HG02623 (cell line): ENCODE measurements at regions not wholly inside any gene's neighbourhood (a gene's known extent, or its start where the extent isn't known, plus 50 kb on each side); places are given as distances from the start of the nearest gene placed in this dataset.

Experiments
- ATAC-seq: cut with Tn5 transposase; IDR thresholded peaks from one replicate; pipeline ENCODE4 v1.9.1; 2021; ENCODE audit warnings: moderate library complexity; ENCODE audit not compliant: unreplicated experiment

DNA sequence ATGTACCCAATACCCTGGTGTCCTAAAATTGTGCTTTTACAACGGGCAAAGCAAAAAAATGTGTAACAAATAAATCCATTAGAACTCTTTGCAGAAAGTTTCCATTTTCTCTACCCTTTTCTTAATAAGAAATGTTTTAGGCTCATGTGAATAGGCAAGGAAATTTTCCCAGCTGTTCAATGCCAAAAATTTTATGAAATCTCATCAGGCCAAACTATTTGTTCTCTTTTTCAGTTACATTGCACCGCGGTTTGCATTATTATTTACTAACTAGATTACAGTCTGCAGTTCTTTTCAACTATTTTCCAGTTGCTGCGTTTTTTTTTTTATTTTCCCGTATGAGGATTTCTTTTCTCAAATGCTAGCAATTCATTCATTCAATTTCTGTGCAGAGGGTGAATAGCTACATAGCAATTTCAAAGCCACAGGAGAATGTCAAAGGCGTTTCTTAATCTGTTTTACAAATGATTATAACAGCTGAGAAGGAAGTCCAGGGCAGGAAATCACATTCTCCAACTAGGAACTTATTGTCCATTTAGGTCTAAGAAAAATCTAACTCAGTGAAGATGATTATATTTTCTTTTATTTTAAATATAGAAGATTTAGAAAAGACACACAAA lies 367.5 kb upstream of the MMADHC start:
- ATAC-seq: no peak

DNA sequence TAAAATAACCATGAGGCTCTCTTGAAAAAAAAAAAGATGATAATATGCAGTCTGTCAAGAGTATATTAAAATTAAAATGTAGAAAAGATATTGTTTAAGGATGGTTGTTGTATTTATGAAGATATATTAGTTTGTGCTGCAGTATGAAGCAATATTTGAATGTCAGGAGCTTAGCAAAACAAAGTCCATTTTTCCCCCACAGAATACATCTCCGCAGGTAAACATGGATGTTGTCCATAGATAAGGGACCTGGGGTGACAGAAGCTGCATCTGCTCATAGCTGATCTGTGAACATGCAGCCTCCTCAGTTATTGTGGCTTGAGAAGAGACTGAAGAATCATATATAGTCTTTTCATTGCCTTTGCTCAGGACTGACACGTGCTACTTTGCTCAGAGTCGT lies 366.1 kb upstream of the MMADHC start:
- no peak for ATAC-seq

- no peak for ATAC-seq
Observed at GRCh38 chr2:149931486-149931885, 343.9 kb upstream of the MMADHC start.

DNA sequence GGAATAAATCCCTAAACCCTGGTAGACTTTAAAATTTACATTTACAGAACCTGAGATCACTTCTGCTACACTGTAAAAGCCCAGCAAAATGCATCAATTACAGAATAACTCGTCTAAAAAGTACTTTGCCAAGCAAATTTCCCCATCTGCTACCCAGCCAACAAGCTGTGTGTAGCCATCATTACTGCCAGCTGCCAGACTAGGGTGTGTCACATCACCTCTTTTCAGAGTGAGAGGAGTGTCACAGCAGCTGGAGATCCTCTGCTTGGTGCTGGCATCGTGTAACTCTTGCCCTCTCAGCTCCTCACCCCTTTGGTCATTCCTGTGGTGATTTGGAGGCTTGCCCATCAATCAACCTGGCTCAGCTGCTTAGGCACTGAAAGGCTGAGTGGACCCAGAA lies 340.4 kb upstream of the MMADHC start:
- no peak for ATAC-seq

DNA sequence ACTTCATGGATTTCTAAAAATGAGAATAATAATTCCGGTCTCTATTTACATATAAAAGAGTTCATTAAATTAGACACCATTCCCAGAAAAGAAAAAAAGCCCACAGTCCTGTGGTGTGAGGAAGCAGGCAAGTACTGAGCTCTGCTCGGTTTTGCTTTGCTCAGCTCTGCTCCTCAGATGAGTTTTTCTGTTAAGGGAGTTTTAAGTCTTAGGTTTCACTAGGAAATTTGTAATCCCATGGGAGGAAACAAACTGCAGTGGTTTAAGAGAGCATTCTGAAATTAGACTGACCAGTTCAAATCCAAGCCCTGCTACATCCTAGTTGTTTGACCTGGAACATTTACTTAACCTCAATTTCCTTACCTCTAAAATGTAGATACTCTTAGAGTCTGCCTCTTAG lies 338.6 kb upstream of the MMADHC start:
- no peak for ATAC-seq

DNA sequence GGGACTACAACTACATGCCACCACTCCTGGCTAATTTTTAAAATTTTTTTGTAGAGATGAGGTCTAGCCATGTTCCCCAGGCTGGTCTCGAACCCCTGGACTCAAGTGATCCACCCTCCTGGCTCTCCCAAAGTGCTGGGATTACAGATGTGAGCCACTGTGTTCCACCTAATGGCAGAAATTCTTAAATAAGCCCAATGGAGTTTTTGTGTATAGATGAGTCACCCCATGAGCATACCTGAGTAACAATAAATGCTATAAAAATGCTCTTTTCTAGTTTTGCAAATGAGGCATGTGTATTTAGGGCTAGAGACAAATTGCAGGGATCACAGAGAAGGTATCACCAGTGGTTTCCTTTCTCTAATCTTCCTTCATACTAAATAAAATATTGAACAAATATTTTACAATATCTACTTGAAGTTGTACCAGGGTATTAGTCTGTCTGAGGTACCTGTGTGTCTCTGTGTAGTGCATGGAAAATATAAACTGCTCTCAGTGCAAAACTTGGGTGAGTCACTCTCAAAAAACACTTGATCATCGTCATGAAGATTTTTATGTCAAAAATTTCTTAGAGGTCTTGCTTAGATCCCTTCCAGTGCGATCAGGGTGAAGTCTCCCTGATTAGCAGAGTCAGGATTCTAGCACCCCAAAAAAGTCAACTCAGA lies 337.1 kb upstream of the MMADHC start:
- no peak for ATAC-seq

DNA sequence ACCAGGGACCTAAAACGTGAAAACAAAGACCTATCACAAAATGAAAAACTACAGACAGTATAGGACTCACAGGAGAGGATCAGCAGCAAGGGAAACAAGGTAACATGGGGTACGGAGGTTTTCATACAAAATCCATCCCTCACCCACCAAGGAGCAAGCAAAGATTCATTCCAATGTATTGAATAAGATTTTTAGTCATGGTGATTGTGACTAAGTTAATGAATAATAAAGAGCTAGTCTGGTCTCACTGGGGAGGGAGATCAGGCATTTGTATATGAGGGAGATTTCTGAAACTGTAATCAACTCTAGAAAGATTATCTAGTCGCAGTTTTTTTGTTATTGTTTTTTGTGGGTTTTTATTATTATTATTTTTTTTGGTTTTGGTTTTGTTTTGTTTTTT lies 336.5 kb upstream of the MMADHC start:
- ATAC-seq: no peak

DNA sequence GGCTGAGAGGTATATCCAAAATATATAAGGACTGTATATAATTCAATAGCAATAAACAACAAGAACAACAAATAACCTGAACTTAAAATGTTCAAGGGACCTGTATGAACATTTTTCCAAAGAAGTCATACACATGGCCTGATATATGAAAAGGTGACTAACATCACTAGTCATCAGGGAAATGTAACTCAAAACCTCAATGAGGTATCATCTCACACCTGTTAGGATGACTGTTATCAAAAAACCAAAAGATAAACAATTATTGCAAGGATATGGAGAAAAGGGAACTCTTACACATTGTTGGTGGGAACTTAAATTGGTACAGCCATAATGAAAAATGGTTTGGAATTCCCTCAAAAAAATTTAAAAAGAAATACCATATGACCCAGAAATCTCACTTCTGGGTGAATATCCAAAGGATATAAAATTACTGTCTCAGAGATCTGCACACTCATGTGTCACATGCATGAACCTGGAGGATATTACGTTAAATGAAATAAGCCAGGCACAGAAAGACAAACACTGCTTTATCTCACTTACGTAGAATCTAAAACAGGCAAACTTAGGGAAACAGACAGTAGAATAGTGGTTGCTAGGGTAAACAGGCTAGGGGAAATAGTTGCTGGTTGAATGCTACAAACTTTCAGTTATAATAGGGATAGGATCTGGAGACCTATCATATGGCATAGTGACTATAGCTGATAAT lies 334.5 kb upstream of the MMADHC start:
- ATAC-seq: no peak

GRCh38 chr2:149920389-149920788 lies 332.8 kb upstream of the MMADHC start:
- no peak for ATAC-seq

DNA sequence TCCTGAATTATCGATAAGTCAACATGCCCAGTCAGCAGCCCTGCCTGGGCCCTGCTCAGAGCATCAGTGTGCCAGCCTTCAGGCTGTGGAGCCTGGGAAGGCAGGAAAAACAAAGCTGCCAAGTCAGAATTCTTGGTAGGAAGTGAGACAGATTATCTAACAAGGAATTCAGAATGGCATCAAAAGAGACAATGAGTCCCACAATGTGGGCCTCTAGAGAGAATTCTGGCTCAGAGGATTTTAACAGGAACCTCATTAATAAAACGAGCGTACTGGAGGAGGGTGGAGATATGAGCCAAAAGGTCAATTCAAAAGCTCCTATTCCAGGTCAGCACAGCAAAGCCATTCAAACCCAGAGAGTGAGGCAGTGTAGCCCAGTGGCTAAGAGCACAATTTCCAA lies 327.6 kb upstream of the MMADHC start:
- no peak for ATAC-seq

GRCh38 chr2:149908726-149909683 lies 321.4 kb upstream of the MMADHC start:
- ATAC-seq: no peak

- no peak for ATAC-seq
Observed at GRCh38 chr2:149906886-149907285, 319.3 kb upstream of the MMADHC start.

- no peak for ATAC-seq
Observed at GRCh38 chr2:149904352-149905175, 317.0 kb upstream of the MMADHC start.

DNA sequence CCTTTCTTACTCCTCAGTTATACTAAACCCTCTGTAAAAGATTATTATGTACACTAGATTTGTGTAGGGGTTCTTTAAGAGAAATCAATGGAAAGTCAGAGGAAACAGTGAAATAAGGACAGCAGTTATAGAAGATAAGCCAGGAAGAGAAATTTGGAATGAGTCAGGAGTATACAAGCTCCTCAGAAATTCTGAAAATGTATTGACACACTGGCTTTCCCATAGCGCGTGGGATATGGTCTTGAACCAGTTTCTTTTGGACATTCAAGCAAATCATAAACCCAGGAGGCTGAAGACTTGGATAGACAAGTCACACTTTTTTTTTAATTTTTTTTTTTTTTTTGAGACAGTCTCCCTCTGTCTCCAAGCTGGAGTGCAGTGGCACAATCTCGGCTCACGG lies 316.1 kb upstream of the MMADHC start:
- ATAC-seq: no peak

DNA sequence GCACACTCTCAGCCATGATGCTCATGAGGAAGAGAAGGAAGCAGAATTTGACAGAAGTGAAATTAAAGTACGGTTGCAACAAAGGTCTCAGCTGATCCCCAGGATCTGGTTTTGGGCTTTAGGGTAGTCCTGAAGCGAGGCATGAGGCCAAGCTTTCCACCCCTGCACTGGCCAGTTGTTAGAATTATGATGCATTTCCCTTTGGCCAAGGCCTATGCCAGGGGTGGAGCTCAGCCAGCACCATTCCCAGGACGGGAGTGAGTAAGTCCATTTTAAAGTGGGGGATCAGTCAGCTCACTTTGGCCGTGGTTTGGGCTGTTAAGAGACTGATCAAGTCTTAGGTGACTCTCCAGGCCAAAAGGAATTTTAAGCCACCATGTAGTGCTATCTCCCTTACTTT lies 314.5 kb upstream of the MMADHC start:
- ATAC-seq: no peak

GRCh38 chr2:149901231-149901859 lies 313.8 kb upstream of the MMADHC start:
- no peak for ATAC-seq

- no peak for ATAC-seq
Observed at GRCh38 chr2:149899390-149899789, 311.8 kb upstream of the MMADHC start.

DNA sequence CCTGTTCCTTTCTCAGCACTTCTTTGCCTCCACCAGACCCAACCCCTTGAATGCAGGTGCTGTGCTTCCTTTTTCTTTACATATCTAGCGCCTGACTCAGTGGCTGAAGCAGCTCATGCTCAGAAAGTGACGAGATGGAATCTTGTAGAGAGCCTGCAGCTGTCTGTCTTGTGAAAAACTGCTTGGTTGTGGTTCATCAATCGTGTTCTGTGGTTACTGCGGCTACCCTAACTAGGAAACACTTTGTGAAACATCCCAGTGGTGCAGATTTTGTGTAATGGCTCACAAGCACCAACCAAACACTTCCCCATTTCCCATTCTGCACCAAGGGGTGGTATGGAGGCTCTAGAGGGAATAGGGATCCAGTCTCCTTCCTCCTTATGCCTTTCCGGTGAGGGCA lies 307.2 kb upstream of the MMADHC start:
- no peak for ATAC-seq

- ATAC-seq: no peak
Observed at GRCh38 chr2:149894226-149894625, 306.7 kb upstream of the MMADHC start.

- ATAC-seq: no peak
Observed at GRCh38 chr2:149892563-149892962, 305.0 kb upstream of the MMADHC start.
